Neural cell (in vitro differentiated cells): ENCODE measurements at regions not wholly inside any gene's neighbourhood (a gene's known extent, or its start where the extent isn't known, plus 50 kb on each side); places are given as distances from the start of the nearest gene placed in this dataset.

ENCODE experiments used
- CTCF ChIP-seq: fragments of 450-650 bp; IDR thresholded peaks from 2 replicates; pipeline ENCODE4 v1.5.1; 2014; ENCODE audit warnings: antibody characterized with exemption, mild to moderate bottlenecking, moderate library complexity; ENCODE audit not compliant: poor library complexity, severe bottlenecking
- EZH2 ChIP-seq: fragments of 200-600, 300-800 bp; shearing (Covaris generic), sonication (generic); IDR thresholded peaks from 2 replicates; pipeline ENCODE4 v1.6.1; 2014; ENCODE audit warnings: antibody characterized with exemption, low read length, borderline replicate concordance, mild to moderate bottlenecking; ENCODE audit not compliant: insufficient read depth, poor library complexity, severe bottlenecking
- POLR2AphosphoS5 ChIP-seq: IDR thresholded peaks from 2 replicates; pipeline ENCODE4 v1.6.1; 2012
- TAF1 ChIP-seq: IDR thresholded peaks from 2 replicates; pipeline ENCODE4 v1.6.1; 2012; ENCODE audit warnings: low read depth

DNA sequence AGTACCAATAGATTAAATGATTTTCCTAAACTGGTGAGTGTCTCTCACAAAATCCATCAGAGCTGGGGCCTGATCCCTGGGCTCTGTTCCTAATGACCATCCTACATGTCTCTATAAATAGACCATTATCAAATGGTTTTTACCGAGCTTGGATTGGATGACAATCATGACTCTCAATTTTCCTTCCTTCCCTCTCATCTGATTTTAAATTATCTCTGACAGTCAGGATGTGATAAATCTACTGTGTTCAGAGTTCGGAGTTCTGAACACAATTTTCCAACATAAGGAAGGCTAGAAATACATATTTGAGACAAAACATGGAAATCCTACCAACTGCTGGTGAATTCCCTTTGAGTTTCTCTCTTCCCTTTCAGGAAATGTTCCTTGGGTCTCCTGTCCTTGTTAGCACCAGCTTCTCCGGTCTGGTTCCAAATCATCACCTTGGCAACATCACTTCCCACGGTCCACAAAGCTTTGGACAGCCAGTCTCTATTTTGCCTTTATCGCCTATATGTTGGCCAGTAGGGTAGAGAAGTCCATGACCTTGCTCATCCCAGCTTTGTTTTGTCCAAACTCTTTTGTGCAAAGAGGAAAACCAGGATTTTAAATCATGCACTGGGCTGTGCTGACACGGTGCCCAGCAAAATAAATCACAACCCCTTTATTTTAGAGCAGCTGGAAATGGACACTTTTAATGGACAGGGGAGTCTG lies 139.6 kb upstream of the ITGA6 start:
- TF ChIP-seq CTCF (no peak), EZH2 (no peak), POLR2AphosphoS5 (no peak), TAF1 (no peak)
